ENCODE measurements at regions not wholly inside any gene's neighbourhood (a gene's known extent, or its start where the extent isn't known, plus 50 kb on each side); places are given as distances from the start of the nearest gene placed in this dataset.

GRCh38 chr1:231107600-231108326, 54.1 kb upstream of the TRIM67 start:
- no peak for FAIRE-seq
- 37% methylated on average over 12 of the region's 12 CpGs for WGBS (ENCODE audit: insufficient coverage, insufficient replicate concordance, low lambda C conversion rate, missing lambda C conversion rate)
- intact Hi-C loops (cut with micrococcal nuclease; ENCODE audit: unreplicated experiment) = no loop called here
- TF ChIP-seq KAT2A (conservative IDR thresholded peaks at IDR 0.05; ENCODE audit: control insufficient read depth, low read depth, low read length) (no peak), BMI1 (IDR thresholded peaks at IDR 0.05; ENCODE audit: borderline replicate concordance) (no peak), EED (IDR thresholded peaks at IDR 0.05; ENCODE audit: low read depth) (no peak), PBX3 (IDR thresholded peaks at IDR 0.05; ENCODE audit: insufficient replicate concordance, low read depth, low read length) (no peak), SIX5 (IDR thresholded peaks at IDR 0.05; ENCODE audit: low read depth, low read length, severe bottlenecking) (no peak), SREBF1 (IDR thresholded peaks at IDR 0.05; ENCODE audit: low read length) (no peak), ZNF384 (IDR thresholded peaks at IDR 0.05; ENCODE audit: borderline replicate concordance, low read depth, low read length) (no peak), ASH2L (IDR thresholded peaks at IDR 0.05; ENCODE audit: borderline replicate concordance, low read depth) (no peak), SP1 (IDR thresholded peaks at IDR 0.05; ENCODE audit: low read depth, low read length) (no peak), SKIL (IDR thresholded peaks at IDR 0.05; ENCODE audit: low read depth, poor library complexity, severe bottlenecking) (no peak), ZBTB11 (CRISPR knock-in tag; IDR thresholded peaks at IDR 0.05) (no peak), MYB (IDR thresholded peaks at IDR 0.05; ENCODE audit: borderline replicate concordance, low read depth, low read length) (no peak), IKZF1 (conservative IDR thresholded peaks at IDR 0.05) (no peak), CTCF (IDR thresholded peaks at IDR 0.05 in 2 of 3, conservative IDR thresholded peaks at IDR 0.05 in 1 of 3; ENCODE audit: control insufficient read depth in 2 of 3, extremely low read depth in 1 of 3, insufficient read depth in 1 of 3, low read depth in 3 of 3, low read length in 3 of 3) (no peak)

More at GRCh38 chr1:231107600-231108326, 54.1 kb upstream of the TRIM67 start:
- ChIA-PET CTCF (interaction anchor here (1.1 kb wide), 1 partner anchor 17 kb away, joined by 4 read pairs; no protein-coding TSS in a partner anchor), POLR2A (no interaction called here), RAD21 (ENCODE audit: unreplicated experiment) (no interaction called here), SMC1A (ENCODE audit: uncharacterized antibody, unreplicated experiment) (no interaction called here)
- in situ Hi-C loops (cut with MboI) = no loop called here
- Histone ChIP-seq H3K27ac (ENCODE audit: control insufficient read depth, insufficient read depth) (no peak overlapping the region), H3K4me3 (no peak overlapping the region), H3K79me2 (ENCODE audit: control insufficient read depth, insufficient read depth, low read length) (no peaks in the 10 kb centered on the region), H4K20me1 (ENCODE audit: control insufficient read depth, insufficient read depth) (no peaks in the 10 kb centered on the region), H3K4me2 (ENCODE audit: control insufficient read depth, insufficient read depth) (no peak overlapping the region), H3K4me1 (ENCODE audit: control insufficient read depth, insufficient read depth, low read length) (no peaks in the 10 kb centered on the region), H3K27me3 (replicated peaks in 1 of 2; ENCODE audit: control insufficient read depth in 2 of 2, insufficient read depth in 2 of 2, low read length in 1 of 2) (peaks cover 0 to 1% of the 10 kb centered on the region in 2 experiments; a peak in 2 of 4 replicates), H3K36me3 (ENCODE audit: control insufficient read depth in 2 of 2, insufficient read depth in 2 of 2, low read length in 1 of 2) (no peaks in the 10 kb centered on the region), H3K9me3 (replicated peaks; ENCODE audit: control insufficient read depth, insufficient read depth, low read length) (no peaks in the 10 kb centered on the region), H3K9ac (ENCODE audit: control insufficient read depth, insufficient read depth, low read length) (no peak overlapping the region), H2AFZ (ENCODE audit: control insufficient read depth, low read depth, low read length) (no peak overlapping the region)
- DNase-seq (ENCODE audit: low read depth, low spot score) = no peak
- no TSS peak for BruUV-seq (replicated peaks)
- no peak for ATAC-seq

Measured in GM12878 (cell line).